ENCODE measurements at regions not wholly inside any gene's neighbourhood (a gene's known extent, or its start where the extent isn't known, plus 50 kb on each side); places are given as distances from the start of the nearest gene placed in this dataset.

DNA sequence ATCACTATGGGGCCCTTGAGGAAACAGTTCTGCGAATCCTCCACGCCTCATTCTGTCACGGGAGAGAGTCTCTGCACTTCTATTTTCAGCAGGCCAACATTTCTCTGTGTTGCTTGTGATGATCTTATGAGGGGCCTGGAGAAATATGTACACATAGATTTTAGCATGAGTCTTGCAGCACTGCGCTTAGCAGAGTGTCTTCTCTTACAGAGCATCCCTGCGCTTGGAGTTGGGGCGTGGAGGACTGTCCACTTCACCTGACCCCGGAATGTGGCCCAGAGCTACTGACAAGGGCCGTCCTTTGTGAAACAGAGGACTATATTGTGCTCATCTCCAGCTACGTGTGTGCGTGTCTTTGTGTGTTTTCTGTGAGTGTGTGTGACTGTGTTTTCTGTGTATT is 428.2 kb upstream of the IRX4 start:
- TF ChIP-seq, protein P1, sequence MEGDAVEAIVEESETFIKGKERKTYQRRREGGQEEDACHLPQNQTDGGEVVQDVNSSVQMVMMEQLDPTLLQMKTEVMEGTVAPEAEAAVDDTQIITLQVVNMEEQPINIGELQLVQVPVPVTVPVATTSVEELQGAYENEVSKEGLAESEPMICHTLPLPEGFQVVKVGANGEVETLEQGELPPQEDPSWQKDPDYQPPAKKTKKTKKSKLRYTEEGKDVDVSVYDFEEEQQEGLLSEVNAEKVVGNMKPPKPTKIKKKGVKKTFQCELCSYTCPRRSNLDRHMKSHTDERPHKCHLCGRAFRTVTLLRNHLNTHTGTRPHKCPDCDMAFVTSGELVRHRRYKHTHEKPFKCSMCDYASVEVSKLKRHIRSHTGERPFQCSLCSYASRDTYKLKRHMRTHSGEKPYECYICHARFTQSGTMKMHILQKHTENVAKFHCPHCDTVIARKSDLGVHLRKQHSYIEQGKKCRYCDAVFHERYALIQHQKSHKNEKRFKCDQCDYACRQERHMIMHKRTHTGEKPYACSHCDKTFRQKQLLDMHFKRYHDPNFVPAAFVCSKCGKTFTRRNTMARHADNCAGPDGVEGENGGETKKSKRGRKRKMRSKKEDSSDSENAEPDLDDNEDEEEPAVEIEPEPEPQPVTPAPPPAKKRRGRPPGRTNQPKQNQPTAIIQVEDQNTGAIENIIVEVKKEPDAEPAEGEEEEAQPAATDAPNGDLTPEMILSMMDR (IDR thresholded peaks at IDR 0.05; ENCODE audit: low read depth, low read length, poor library complexity, severe bottlenecking): no peak
- no peak for TF ChIP-seq EZH2phosphoT487 (IDR thresholded peaks at IDR 0.05; ENCODE audit: borderline replicate concordance, low read length)

Data from DOHH2 (cell line).